Adipocyte (in vitro differentiated cells): ENCODE measurements at regions not wholly inside any gene's neighbourhood (a gene's known extent, or its start where the extent isn't known, plus 50 kb on each side); places are given as distances from the start of the nearest gene placed in this dataset.
"Not testable (repeated sequence)": the region's sequence is repeated elsewhere in the genome, so short reads cannot be mapped to it uniquely, and the experiment has no call there.

Source experiments
- DNase-seq: peaks from one replicate; pipeline ENCODE4 v3.0.0-alpha.2; 2015; ENCODE audit warnings: low read depth
- H3K27me3 ChIP-seq: replicated peaks from 2 replicates; pipeline ENCODE4 v1.7.0; 2013; ENCODE audit warnings: mild to moderate bottlenecking, low read length, moderate library complexity; ENCODE audit not compliant: control insufficient read depth, insufficient read depth
- H3K36me3 ChIP-seq: 2 replicates; pipeline ENCODE4 v1.7.0; 2013; ENCODE audit warnings: low read length, mild to moderate bottlenecking, moderate library complexity; ENCODE audit not compliant: control insufficient read depth, insufficient read depth, severe bottlenecking
- H3K4me1 ChIP-seq: 2 replicates; pipeline ENCODE4 v1.7.0; 2013; ENCODE audit warnings: mild to moderate bottlenecking, low read length, moderate library complexity; ENCODE audit not compliant: control insufficient read depth, insufficient read depth
- H3K4me3 ChIP-seq: 2 replicates; pipeline ENCODE4 v1.7.0; 2013; ENCODE audit warnings: mild to moderate bottlenecking, low read length, moderate library complexity
- H3K9ac ChIP-seq: 2 replicates; pipeline ENCODE4 v1.7.0; 2013; ENCODE audit warnings: mild to moderate bottlenecking, low read length, moderate library complexity
- H3K9me3 ChIP-seq: 2 replicates; pipeline ENCODE4 v1.7.0; 2013; ENCODE audit warnings: mild to moderate bottlenecking, low read length, moderate library complexity; ENCODE audit not compliant: control insufficient read depth

DNA sequence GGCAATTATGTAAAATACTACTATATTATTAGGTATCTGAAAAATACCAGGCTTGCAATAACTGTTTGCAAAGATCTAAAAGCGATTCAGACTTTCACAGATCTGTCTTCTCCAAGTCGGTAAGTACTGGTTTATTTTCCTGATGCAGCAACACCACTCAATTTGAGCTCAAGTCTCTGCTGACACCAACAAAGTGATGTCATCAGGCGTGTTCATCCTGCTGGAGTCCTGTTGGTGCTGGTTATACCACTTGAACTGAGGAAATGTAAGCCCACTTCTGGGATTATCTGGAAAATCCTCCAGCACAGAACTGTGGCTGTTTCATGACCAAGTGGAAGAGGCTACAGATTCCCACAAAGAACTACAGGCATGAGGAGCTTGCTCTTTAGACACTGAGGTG is 267.6 kb downstream of the BCL2 start:
- H3K27me3 ChIP-seq = peaks cover 16% of the 10 kb centered on the region
- DNase-seq = no peak
- no peak overlapping the region for H3K9ac ChIP-seq
- peaks cover 10% of the 10 kb centered on the region for H3K4me1 ChIP-seq
- no peak overlapping the region for H3K4me3 ChIP-seq
- no peaks in the 10 kb centered on the region for H3K36me3 ChIP-seq
- H3K9me3 ChIP-seq = no peaks in the 10 kb centered on the region

- DNase-seq = not testable (repeated sequence)
These were observed 268.7 kb downstream of the BCL2 start for GRCh38 chr18:63050667-63051395.

GRCh38 chr18:63046375-63046774 is 273.2 kb downstream of the BCL2 start:
- H3K36me3 ChIP-seq = no peaks in the 10 kb centered on the region
- peaks cover 21% of the 10 kb centered on the region for H3K27me3 ChIP-seq
- H3K4me1 ChIP-seq = no peaks in the 10 kb centered on the region
- no peak overlapping the region for H3K4me3 ChIP-seq
- H3K9ac ChIP-seq = no peak overlapping the region
- DNase-seq = no peak
- H3K9me3 ChIP-seq = no peaks in the 10 kb centered on the region

More at GRCh38 chr18:63050667-63051395, 268.7 kb downstream of the BCL2 start:
- H3K27me3 ChIP-seq = peaks cover 16% of the 10 kb centered on the region
- not testable (repeated sequence) for H3K4me3 ChIP-seq, H3K4me1 ChIP-seq, H3K9me3 ChIP-seq, H3K36me3 ChIP-seq, H3K9ac ChIP-seq

GRCh38 chr18:63043516-63043915 is 276.1 kb downstream of the BCL2 start:
- Histone ChIP-seq H3K36me3 (no peaks in the 10 kb centered on the region), H3K27me3 (peaks cover 16% of the 10 kb centered on the region), H3K9ac (no peak overlapping the region), H3K9me3 (no peaks in the 10 kb centered on the region), H3K4me3 (no peak overlapping the region), H3K4me1 (no peaks in the 10 kb centered on the region)
- no peak for DNase-seq

- peaks cover 11% of the 10 kb centered on the region for H3K27me3 ChIP-seq
- no peak overlapping the region for H3K9ac ChIP-seq
- H3K9me3 ChIP-seq = no peaks in the 10 kb centered on the region
- no peaks in the 10 kb centered on the region for H3K36me3 ChIP-seq
- H3K4me3 ChIP-seq = no peak overlapping the region
- no peak for DNase-seq
- no peaks in the 10 kb centered on the region for H3K4me1 ChIP-seq
These were observed 277.2 kb downstream of the BCL2 start for GRCh38 chr18:63042351-63042750.

- Histone ChIP-seq H3K36me3 (no peaks in the 10 kb centered on the region), H3K27me3 (peaks cover 11% of the 10 kb centered on the region), H3K9me3 (no peaks in the 10 kb centered on the region), H3K9ac (no peak overlapping the region), H3K4me1 (no peaks in the 10 kb centered on the region), H3K4me3 (no peak overlapping the region)
- no peak for DNase-seq
These were observed 278.7 kb downstream of the BCL2 start for GRCh38 chr18:63040788-63041410.

DNA sequence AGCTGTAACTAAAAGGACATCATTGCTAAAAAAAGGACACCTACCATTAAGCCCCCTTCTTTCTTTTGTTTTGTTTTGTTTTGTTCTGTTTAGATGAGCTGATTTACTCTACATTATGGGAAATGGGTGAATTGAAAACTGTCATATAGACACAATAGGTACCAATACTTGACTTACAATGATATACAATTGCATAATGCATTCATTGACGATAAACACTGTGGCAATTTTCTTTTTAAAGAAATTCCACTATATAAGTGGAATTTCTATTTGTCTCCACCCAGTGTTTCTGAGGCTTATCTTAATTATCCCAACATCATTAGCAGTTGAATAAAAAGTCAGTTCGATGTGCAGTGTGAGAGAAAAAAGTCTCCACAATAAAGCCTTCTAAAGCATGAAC is 282.1 kb downstream of the BCL2 start:
- no peaks in the 10 kb centered on the region for H3K36me3 ChIP-seq
- H3K9me3 ChIP-seq = no peaks in the 10 kb centered on the region
- no peak overlapping the region for H3K9ac ChIP-seq
- no peak for DNase-seq
- H3K4me1 ChIP-seq = no peaks in the 10 kb centered on the region
- peaks cover 11% of the 10 kb centered on the region for H3K27me3 ChIP-seq
- H3K4me3 ChIP-seq = no peak overlapping the region

DNA sequence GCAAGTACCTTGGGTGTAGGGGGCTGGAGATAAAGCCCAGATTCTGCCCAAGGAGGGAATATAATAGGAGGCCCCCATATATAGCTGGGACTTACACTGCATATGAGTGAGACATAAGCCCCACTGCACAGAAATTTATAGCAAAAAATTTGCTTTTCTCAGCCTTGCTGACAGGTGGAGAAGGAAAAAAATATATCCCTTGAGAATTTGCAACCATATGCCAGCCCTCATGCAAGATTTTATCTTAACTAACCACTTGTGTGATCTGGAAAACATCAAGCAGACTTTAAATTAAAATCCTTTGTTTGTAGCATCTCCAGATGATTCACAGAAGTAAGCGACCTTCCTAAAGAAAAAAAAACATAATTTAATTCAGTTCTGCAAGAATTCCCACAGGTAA is 288.2 kb downstream of the BCL2 start:
- H3K36me3 ChIP-seq = no peaks in the 10 kb centered on the region
- H3K27me3 ChIP-seq = no peaks in the 10 kb centered on the region
- H3K4me1 ChIP-seq = no peaks in the 10 kb centered on the region
- H3K9me3 ChIP-seq = no peaks in the 10 kb centered on the region
- H3K9ac ChIP-seq = no peak overlapping the region
- H3K4me3 ChIP-seq = no peak overlapping the region
- no peak for DNase-seq
